ENCODE measurements at regions not wholly inside any gene's neighbourhood (a gene's known extent, or its start where the extent isn't known, plus 50 kb on each side); places are given as distances from the start of the nearest gene placed in this dataset.

- TF ChIP-seq YY1 (IDR thresholded peaks at IDR 0.05; ENCODE audit: insufficient read depth, insufficient read length): no peak
- TF ChIP-seq SUZ12 (IDR thresholded peaks at IDR 0.05; ENCODE audit: extremely low read depth, insufficient read depth, insufficient read length): no peak
- TF ChIP-seq ZNF274 (IDR thresholded peaks at IDR 0.05; ENCODE audit: low read depth, low read length): no peak
Observed at GRCh38 chr16:17839907-17840306, 369.1 kb upstream of the XYLT1 start.
